HL-60 (cell line): ENCODE measurements at regions not wholly inside any gene's neighbourhood (a gene's known extent, or its start where the extent isn't known, plus 50 kb on each side); places are given as distances from the start of the nearest gene placed in this dataset.

Experiments
- DNase-seq, 2 experiments: peaks; one replicate each; pipeline ENCODE4 v3.0.0-alpha.2; 2010 to 2020; ENCODE audit warnings: low read depth in 1 of 2, low spot score in 1 of 2
- H3K27ac ChIP-seq: fragments of 250-450 bp; sonication (Bioruptor Pico); replicated peaks from 2 replicates; pipeline ENCODE4 v1.5.1; 2020; ENCODE audit warnings: mild to moderate bottlenecking, moderate library complexity
- H3K27me3 ChIP-seq: fragments of 250-450 bp; sonication (Bioruptor Pico); 2 replicates; pipeline ENCODE4 v1.5.1; 2021; ENCODE audit warnings: mild to moderate bottlenecking, moderate library complexity; ENCODE audit not compliant: insufficient read depth, poor library complexity, severe bottlenecking
- H3K4me3 ChIP-seq: replicated peaks from 2 replicates; pipeline ENCODE4 v1.5.1; 2011; ENCODE audit warnings: mild to moderate bottlenecking, control low read depth, low read length; ENCODE audit not compliant: insufficient read depth
- GABPA ChIP-seq: IDR thresholded peaks from 2 replicates; pipeline ENCODE4 v1.6.1; 2012; ENCODE audit warnings: low read depth
- POLR2AphosphoS5 ChIP-seq: IDR thresholded peaks from 2 replicates; pipeline ENCODE4 v1.6.1; 2012; ENCODE audit warnings: low read depth
- REST ChIP-seq: IDR thresholded peaks from 2 replicates; pipeline ENCODE4 v1.6.1; 2012; ENCODE audit warnings: low read depth; ENCODE audit not compliant: insufficient replicate concordance
- SPI1 ChIP-seq: IDR thresholded peaks from 2 replicates; pipeline ENCODE4 v1.6.1; 2012; ENCODE audit warnings: low read depth, mild to moderate bottlenecking, borderline replicate concordance
- TF ChIP-seq, protein P1 (sequence below): IDR thresholded peaks from one replicate; pipeline ENCODE4 v1.5.1; 2011; ENCODE audit warnings: low read length, control low read depth, inconsistent platforms; ENCODE audit not compliant: insufficient read depth

GRCh38 chr4:30434656-30435055, 285.5 kb upstream of the PCDH7 start:
- TF ChIP-seq POLR2AphosphoS5 = no peak
- TF ChIP-seq GABPA = no peak
- TF ChIP-seq REST = no peak
- TF ChIP-seq, protein P1, sequence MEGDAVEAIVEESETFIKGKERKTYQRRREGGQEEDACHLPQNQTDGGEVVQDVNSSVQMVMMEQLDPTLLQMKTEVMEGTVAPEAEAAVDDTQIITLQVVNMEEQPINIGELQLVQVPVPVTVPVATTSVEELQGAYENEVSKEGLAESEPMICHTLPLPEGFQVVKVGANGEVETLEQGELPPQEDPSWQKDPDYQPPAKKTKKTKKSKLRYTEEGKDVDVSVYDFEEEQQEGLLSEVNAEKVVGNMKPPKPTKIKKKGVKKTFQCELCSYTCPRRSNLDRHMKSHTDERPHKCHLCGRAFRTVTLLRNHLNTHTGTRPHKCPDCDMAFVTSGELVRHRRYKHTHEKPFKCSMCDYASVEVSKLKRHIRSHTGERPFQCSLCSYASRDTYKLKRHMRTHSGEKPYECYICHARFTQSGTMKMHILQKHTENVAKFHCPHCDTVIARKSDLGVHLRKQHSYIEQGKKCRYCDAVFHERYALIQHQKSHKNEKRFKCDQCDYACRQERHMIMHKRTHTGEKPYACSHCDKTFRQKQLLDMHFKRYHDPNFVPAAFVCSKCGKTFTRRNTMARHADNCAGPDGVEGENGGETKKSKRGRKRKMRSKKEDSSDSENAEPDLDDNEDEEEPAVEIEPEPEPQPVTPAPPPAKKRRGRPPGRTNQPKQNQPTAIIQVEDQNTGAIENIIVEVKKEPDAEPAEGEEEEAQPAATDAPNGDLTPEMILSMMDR = no peak
- no peak for TF ChIP-seq SPI1
- no peaks in the 10 kb centered on the region for H3K27me3 ChIP-seq
- no peak for DNase-seq
- no peak overlapping the region for H3K27ac ChIP-seq
- no peak overlapping the region for H3K4me3 ChIP-seq

GRCh38 chr4:30436394-30436793, 283.8 kb upstream of the PCDH7 start:
- Histone ChIP-seq H3K27ac (no peak overlapping the region), H3K27me3 (no peaks in the 10 kb centered on the region), H3K4me3 (no peak overlapping the region)
- DNase-seq = no peak
- TF ChIP-seq POLR2AphosphoS5 (no peak), SPI1 (no peak), REST (no peak), GABPA (no peak)
- TF ChIP-seq, protein P1 = no peak

DNA sequence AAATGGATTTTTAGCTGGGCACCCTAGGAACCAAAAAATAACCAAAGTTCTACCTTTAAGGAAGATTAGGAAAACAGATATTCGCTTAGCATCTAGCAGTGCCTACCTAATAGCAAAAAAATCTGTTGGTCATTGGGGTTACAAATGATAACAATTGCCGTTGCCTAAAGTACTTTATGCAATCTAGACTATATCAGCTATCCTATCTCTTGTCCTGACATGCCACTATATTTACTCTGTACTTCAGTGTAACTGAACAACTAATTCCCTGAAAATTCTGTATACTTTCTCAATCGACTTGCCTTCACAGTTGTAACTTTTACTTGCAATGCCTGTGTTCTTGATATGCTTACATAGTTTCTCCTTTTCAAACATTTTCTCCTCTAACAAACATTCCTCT, 282.9 kb upstream of the PCDH7 start:
- Histone ChIP-seq H3K27ac (no peak overlapping the region), H3K4me3 (no peak overlapping the region), H3K27me3 (no peaks in the 10 kb centered on the region)
- TF ChIP-seq POLR2AphosphoS5 = no peak
- TF ChIP-seq REST = no peak
- no peak for TF ChIP-seq SPI1
- no peak for TF ChIP-seq GABPA
- TF ChIP-seq, protein P1 = no peak
- DNase-seq = no peak
